H9 (cell line): ENCODE measurements at regions not wholly inside any gene's neighbourhood (a gene's known extent, or its start where the extent isn't known, plus 50 kb on each side); places are given as distances from the start of the nearest gene placed in this dataset.

ENCODE experiments used
- DNase-seq: peaks from one replicate; pipeline ENCODE4 v3.0.0-alpha.2; 2017
- H2AFZ ChIP-seq: one replicate; pipeline ENCODE4 v1.6.1; 2013; ENCODE audit warnings: mild to moderate bottlenecking, low read length, control low read depth, moderate library complexity
- H2AK5ac ChIP-seq: 2 replicates; pipeline ENCODE4 v1.6.1; 2013; ENCODE audit warnings: low read length, control low read depth, mixed read lengths; ENCODE audit not compliant: insufficient read length
- H2BK120ac ChIP-seq: one replicate; pipeline ENCODE4 v1.6.1; 2013; ENCODE audit warnings: low read depth, mild to moderate bottlenecking, low read length, control low read depth, inconsistent platforms; ENCODE audit not compliant: poor library complexity, severe bottlenecking
- H2BK12ac ChIP-seq: 2 replicates; pipeline ENCODE4 v1.6.1; 2013; ENCODE audit warnings: low read length, control low read depth, mixed read lengths, low read depth; ENCODE audit not compliant: insufficient read length
- H2BK15ac ChIP-seq: 2 replicates; pipeline ENCODE4 v1.6.1; 2013; ENCODE audit warnings: low read depth, low read length, control low read depth
- H2BK20ac ChIP-seq: one replicate; pipeline ENCODE4 v1.6.1; 2013; ENCODE audit warnings: low read depth, mild to moderate bottlenecking, low read length, control low read depth, inconsistent platforms; ENCODE audit not compliant: poor library complexity, severe bottlenecking
- H2BK5ac ChIP-seq: 2 replicates; pipeline ENCODE4 v1.6.1; 2013; ENCODE audit warnings: low read length, control low read depth, mixed read lengths; ENCODE audit not compliant: insufficient read length
- H3K14ac ChIP-seq: 2 replicates; pipeline ENCODE4 v1.6.1; 2013; ENCODE audit warnings: low read length, control low read depth; ENCODE audit not compliant: insufficient read depth
- H3K18ac ChIP-seq: 2 replicates; pipeline ENCODE4 v1.6.1; 2013; ENCODE audit warnings: low read depth, mild to moderate bottlenecking, mixed read lengths, low read length, control low read depth; ENCODE audit not compliant: insufficient read length
- H3K23ac ChIP-seq: 2 replicates; pipeline ENCODE4 v1.6.1; 2013; ENCODE audit warnings: low read length, control low read depth, mixed read lengths, low read depth; ENCODE audit not compliant: insufficient read length
- H3K23me2 ChIP-seq: 2 replicates; pipeline ENCODE4 v1.6.1; 2013; ENCODE audit warnings: low read depth, mild to moderate bottlenecking, mixed read lengths, low read length, control low read depth; ENCODE audit not compliant: insufficient read length, poor library complexity, severe bottlenecking
- H3K27ac ChIP-seq: 2 replicates; pipeline ENCODE4 v1.5.1; 2013; ENCODE audit warnings: low read length, control low read depth, mixed read lengths, low read depth; ENCODE audit not compliant: insufficient read length
- H3K27me3 ChIP-seq: 2 replicates; pipeline ENCODE4 v1.6.1; 2013; ENCODE audit warnings: low read length, control low read depth, inconsistent platforms; ENCODE audit not compliant: insufficient read depth
- H3K4ac ChIP-seq: 2 replicates; pipeline ENCODE4 v1.6.1; 2013; ENCODE audit warnings: low read depth, mild to moderate bottlenecking, control low read depth, inconsistent platforms, low read length, moderate library complexity
- H3K4me1 ChIP-seq: 2 replicates; pipeline ENCODE4 v1.6.1; 2013; ENCODE audit warnings: low read length, control low read depth, inconsistent platforms; ENCODE audit not compliant: insufficient read depth
- H3K4me2 ChIP-seq: 2 replicates; pipeline ENCODE4 v1.6.1; 2013; ENCODE audit warnings: low read length, control low read depth, mixed read lengths; ENCODE audit not compliant: insufficient read length, insufficient read depth
- H3K56ac ChIP-seq: 2 replicates; pipeline ENCODE4 v1.6.1; 2013; ENCODE audit warnings: low read depth, mild to moderate bottlenecking, mixed read lengths, low read length, control low read depth; ENCODE audit not compliant: insufficient read length
- H3K79me1 ChIP-seq: 2 replicates; pipeline ENCODE4 v1.6.1; 2013; ENCODE audit warnings: low read depth, mild to moderate bottlenecking, moderate library complexity, low read length, control low read depth, inconsistent platforms; ENCODE audit not compliant: insufficient read depth, poor library complexity, severe bottlenecking
- H3K79me2 ChIP-seq: 2 replicates; pipeline ENCODE4 v1.6.1; 2013; ENCODE audit warnings: low read length, control low read depth, inconsistent platforms; ENCODE audit not compliant: insufficient read depth
- H3K9ac ChIP-seq: 2 replicates; pipeline ENCODE4 v1.6.1; 2013; ENCODE audit warnings: low read length, control low read depth, mixed read lengths; ENCODE audit not compliant: insufficient read length; ENCODE audit errors: extremely low read depth
- H3K9me3 ChIP-seq: one replicate; pipeline ENCODE4 v1.6.1; 2013; ENCODE audit warnings: low read depth, low read length, inconsistent platforms; ENCODE audit not compliant: control insufficient read depth
- H3T11ph ChIP-seq: one replicate; pipeline ENCODE4 v1.6.1; 2013; ENCODE audit warnings: mild to moderate bottlenecking, low read length, control low read depth, inconsistent platforms
- H4K20me1 ChIP-seq: one replicate; pipeline ENCODE4 v1.6.1; 2013; ENCODE audit not compliant: control insufficient read depth, insufficient read length, insufficient read depth
- H4K5ac ChIP-seq: 2 replicates; pipeline ENCODE4 v1.6.1; 2013; ENCODE audit warnings: low read depth, mild to moderate bottlenecking, mixed read lengths, low read length, control low read depth; ENCODE audit not compliant: insufficient read length
- H4K8ac ChIP-seq: replicated peaks from 2 replicates; pipeline ENCODE4 v1.6.1; 2013; ENCODE audit warnings: low read length, control low read depth, mixed read lengths, low read depth; ENCODE audit not compliant: insufficient read length
- H4K91ac ChIP-seq: 2 replicates; pipeline ENCODE4 v1.6.1; 2013; ENCODE audit warnings: low read depth, mild to moderate bottlenecking, moderate library complexity, mixed read lengths, low read length, control low read depth; ENCODE audit not compliant: insufficient read length
- H3K27ac Mint-ChIP-seq, 3 experiments: 2 replicates in 2 of 3; 3 replicates in 1 of 3; pipeline ENCODE4 v1.8.0; 2020 to 2021; ENCODE audit warnings: mixed read lengths in 3 of 3, mild to moderate bottlenecking in 1 of 3, moderate library complexity in 1 of 3
- H3K27me3 Mint-ChIP-seq: 2 replicates; pipeline ENCODE4 v1.8.0; 2021; ENCODE audit warnings: low read depth, mild to moderate bottlenecking, moderate library complexity, mixed read lengths
- H3K36me3 Mint-ChIP-seq, 3 experiments: 2 replicates in 2 of 3; 3 replicates in 1 of 3; pipeline ENCODE4 v1.8.0; 2020 to 2021; ENCODE audit warnings: low read depth in 3 of 3, mixed read lengths in 3 of 3; ENCODE audit not compliant: insufficient read depth in 1 of 3
- H3K4me1 Mint-ChIP-seq, 2 experiments: 2 replicates each; pipeline ENCODE4 v1.8.0; 2020; ENCODE audit warnings: mixed read lengths in 2 of 2
- H3K4me3 Mint-ChIP-seq, 2 experiments: 2 replicates in 1 of 2; 3 replicates in 1 of 2; pipeline ENCODE4 v1.8.0; 2020 to 2021; ENCODE audit warnings: mild to moderate bottlenecking in 2 of 2, mixed read lengths in 2 of 2, moderate library complexity in 1 of 2
- H3K9me3 Mint-ChIP-seq, 2 experiments: 2 replicates in 1 of 2; 3 replicates in 1 of 2; pipeline ENCODE4 v1.8.0; 2020; ENCODE audit warnings: mild to moderate bottlenecking in 2 of 2, mixed read lengths in 2 of 2, moderate library complexity in 1 of 2
- WGBS: extraction: QIAGEN DNeasy Blood & Tissue Kit; methylation state at CpG from one replicate; pipeline ENCODE4 v1.1.7; 2013; ENCODE audit warnings: missing lambda C conversion rate, low lambda C conversion rate, mixed read lengths; ENCODE audit not compliant: insufficient read length; ENCODE audit errors: extremely low coverage; 5-methylcytosine and 5-hydroxymethylcytosine counted together
- TF ChIP-seq, protein P1 (sequence below): fragments of 200-600 bp; sonication (generic); conservative IDR thresholded peaks from 3 replicates; pipeline ENCODE4 v1.8.0; 2021; ENCODE audit warnings: antibody characterized with exemption, mild to moderate bottlenecking

DNA sequence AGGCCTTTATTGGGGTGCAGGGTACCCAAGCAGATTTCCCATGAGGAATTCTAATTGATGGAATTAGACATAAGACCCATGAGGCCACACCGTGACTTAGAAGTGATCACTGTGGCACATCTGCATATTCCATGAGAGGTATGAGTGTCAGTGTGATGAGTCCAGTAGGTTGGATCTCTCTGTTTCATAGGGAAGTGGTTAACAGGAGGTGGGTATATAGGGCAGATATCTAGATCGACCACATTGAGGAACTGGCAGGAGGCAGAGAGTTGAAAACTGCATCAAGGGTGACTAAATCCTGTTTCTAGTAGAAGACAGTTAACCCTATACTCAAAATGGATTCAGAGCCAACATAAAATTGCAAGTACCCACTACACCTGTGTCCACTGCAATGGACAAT is 68.6 kb upstream of the MIR17HG start:
- no peak overlapping the region for H3K14ac ChIP-seq
- H3K56ac ChIP-seq: no peak overlapping the region
- H2BK15ac ChIP-seq: no peak overlapping the region
- no CpG with 5 or more reads among the region's 2 CpGs for WGBS
- no peak for DNase-seq
- no peak overlapping the region for H3T11ph ChIP-seq
- no peak overlapping the region for H2BK5ac ChIP-seq
- Mint-ChIP-seq H3K36me3 (no peaks in the 10 kb centered on the region), H3K27me3 (no peaks in the 10 kb centered on the region), H3K4me3 (no peak overlapping the region), H3K9me3 (peaks cover 0 to 2% of the 10 kb centered on the region in 2 experiments; a peak in 1 of 5 replicates), H3K27ac (no peak overlapping the region), H3K4me1 (no peaks in the 10 kb centered on the region)
- no peak overlapping the region for H2AFZ ChIP-seq
- no peak overlapping the region for H3K27ac ChIP-seq
- no peaks in the 10 kb centered on the region for H3K9me3 ChIP-seq
- no peaks in the 10 kb centered on the region for H3K4me1 ChIP-seq
- H3K23ac ChIP-seq: no peak overlapping the region
- H4K91ac ChIP-seq: no peak overlapping the region
- H2AK5ac ChIP-seq: no peak overlapping the region
- TF ChIP-seq, protein P1, sequence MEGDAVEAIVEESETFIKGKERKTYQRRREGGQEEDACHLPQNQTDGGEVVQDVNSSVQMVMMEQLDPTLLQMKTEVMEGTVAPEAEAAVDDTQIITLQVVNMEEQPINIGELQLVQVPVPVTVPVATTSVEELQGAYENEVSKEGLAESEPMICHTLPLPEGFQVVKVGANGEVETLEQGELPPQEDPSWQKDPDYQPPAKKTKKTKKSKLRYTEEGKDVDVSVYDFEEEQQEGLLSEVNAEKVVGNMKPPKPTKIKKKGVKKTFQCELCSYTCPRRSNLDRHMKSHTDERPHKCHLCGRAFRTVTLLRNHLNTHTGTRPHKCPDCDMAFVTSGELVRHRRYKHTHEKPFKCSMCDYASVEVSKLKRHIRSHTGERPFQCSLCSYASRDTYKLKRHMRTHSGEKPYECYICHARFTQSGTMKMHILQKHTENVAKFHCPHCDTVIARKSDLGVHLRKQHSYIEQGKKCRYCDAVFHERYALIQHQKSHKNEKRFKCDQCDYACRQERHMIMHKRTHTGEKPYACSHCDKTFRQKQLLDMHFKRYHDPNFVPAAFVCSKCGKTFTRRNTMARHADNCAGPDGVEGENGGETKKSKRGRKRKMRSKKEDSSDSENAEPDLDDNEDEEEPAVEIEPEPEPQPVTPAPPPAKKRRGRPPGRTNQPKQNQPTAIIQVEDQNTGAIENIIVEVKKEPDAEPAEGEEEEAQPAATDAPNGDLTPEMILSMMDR: no peak
- no peaks in the 10 kb centered on the region for H3K79me1 ChIP-seq
- no peak overlapping the region for H3K4ac ChIP-seq
- no peaks in the 10 kb centered on the region for H3K79me2 ChIP-seq
- H2BK20ac ChIP-seq: no peak overlapping the region
- no peak overlapping the region for H3K18ac ChIP-seq
- no peak overlapping the region for H2BK120ac ChIP-seq
- no peak overlapping the region for H4K5ac ChIP-seq
- no peak overlapping the region for H3K9ac ChIP-seq
- no peaks in the 10 kb centered on the region for H3K27me3 ChIP-seq
- H4K8ac ChIP-seq: no peak overlapping the region
- no peaks in the 10 kb centered on the region for H3K23me2 ChIP-seq
- no peak overlapping the region for H2BK12ac ChIP-seq
- H3K4me2 ChIP-seq: no peak overlapping the region
- H4K20me1 ChIP-seq: no peaks in the 10 kb centered on the region
